OCI-LY1 (cell line): ENCODE measurements at regions not wholly inside any gene's neighbourhood (a gene's known extent, or its start where the extent isn't known, plus 50 kb on each side); places are given as distances from the start of the nearest gene placed in this dataset.

Experiments used
- EZH2 ChIP-seq: fragments of 200-600 bp; sonication (generic), shearing (Covaris generic); IDR thresholded peaks from 2 replicates; pipeline ENCODE4 v1.8.0; 2017; ENCODE audit warnings: borderline replicate concordance, mixed run types, mild to moderate bottlenecking, antibody characterized with exemption, low read length, moderate library complexity, mixed read lengths
- TF ChIP-seq, protein P1 (sequence below): fragments of 200-600 bp; sonication (generic), shearing (Covaris generic); IDR thresholded peaks from 2 replicates; pipeline ENCODE4 v1.5.1; 2017; ENCODE audit warnings: mild to moderate bottlenecking, antibody characterized with exemption, low read length, moderate library complexity, mixed read lengths

DNA sequence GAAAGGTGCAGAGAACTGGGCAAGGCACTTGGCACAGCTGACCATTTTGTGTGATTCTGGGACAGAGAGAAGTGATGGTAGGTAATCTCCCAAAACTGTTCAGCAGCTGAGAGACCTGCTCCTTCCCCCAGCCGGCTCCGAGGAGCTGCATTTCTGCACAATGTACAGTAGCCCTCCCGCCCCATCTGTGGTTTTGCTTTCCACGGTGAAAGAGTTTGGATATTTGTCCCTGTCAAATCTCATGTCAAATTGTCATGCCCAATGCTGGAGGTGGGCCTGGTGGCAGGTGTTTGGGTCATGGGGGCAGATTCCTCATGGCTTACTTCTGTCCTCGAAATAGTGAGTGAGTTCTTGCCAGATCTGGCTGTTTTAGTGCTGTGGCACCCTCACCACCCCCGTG is 90.5 kb upstream of the CD99 start:
- TF ChIP-seq, protein P1, sequence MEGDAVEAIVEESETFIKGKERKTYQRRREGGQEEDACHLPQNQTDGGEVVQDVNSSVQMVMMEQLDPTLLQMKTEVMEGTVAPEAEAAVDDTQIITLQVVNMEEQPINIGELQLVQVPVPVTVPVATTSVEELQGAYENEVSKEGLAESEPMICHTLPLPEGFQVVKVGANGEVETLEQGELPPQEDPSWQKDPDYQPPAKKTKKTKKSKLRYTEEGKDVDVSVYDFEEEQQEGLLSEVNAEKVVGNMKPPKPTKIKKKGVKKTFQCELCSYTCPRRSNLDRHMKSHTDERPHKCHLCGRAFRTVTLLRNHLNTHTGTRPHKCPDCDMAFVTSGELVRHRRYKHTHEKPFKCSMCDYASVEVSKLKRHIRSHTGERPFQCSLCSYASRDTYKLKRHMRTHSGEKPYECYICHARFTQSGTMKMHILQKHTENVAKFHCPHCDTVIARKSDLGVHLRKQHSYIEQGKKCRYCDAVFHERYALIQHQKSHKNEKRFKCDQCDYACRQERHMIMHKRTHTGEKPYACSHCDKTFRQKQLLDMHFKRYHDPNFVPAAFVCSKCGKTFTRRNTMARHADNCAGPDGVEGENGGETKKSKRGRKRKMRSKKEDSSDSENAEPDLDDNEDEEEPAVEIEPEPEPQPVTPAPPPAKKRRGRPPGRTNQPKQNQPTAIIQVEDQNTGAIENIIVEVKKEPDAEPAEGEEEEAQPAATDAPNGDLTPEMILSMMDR: no peak
- TF ChIP-seq EZH2: no peak
